Astrocyte (in vitro differentiated cells and primary cell): ENCODE measurements at regions not wholly inside any gene's neighbourhood (a gene's known extent, or its start where the extent isn't known, plus 50 kb on each side); places are given as distances from the start of the nearest gene placed in this dataset.

Experiments used
- CTCF ChIP-seq: IDR thresholded peaks from 2 replicates; pipeline ENCODE4 v1.5.1; 2011; ENCODE audit warnings: low read depth, mild to moderate bottlenecking, inconsistent platforms, low read length, moderate library complexity; ENCODE audit not compliant: insufficient read depth
- EZH2 ChIP-seq: IDR thresholded peaks from 2 replicates; pipeline ENCODE4 v1.6.1; 2012; ENCODE audit warnings: mild to moderate bottlenecking, low read length, inconsistent platforms; ENCODE audit not compliant: insufficient read depth

GRCh38 chr1:201598973-201599372 is 60.0 kb downstream of the NAV1 start:
- TF ChIP-seq CTCF (no peak), EZH2 (no peak)
